WTC11 (cell line): ENCODE measurements at regions not wholly inside any gene's neighbourhood (a gene's known extent, or its start where the extent isn't known, plus 50 kb on each side); places are given as distances from the start of the nearest gene placed in this dataset.

Experiments
- ATAC-seq: fragments of 200-7000 bp; cut with Tn5 transposase; 2 replicates; pipeline ENCODE4 v1.10.0; 2021; ENCODE audit warnings: mild to moderate bottlenecking, moderate library complexity
- CTCF ChIA-PET: fragments of 300-600 bp; sonication (Branson Sonifier 250); formaldehyde crosslinking; loops from one replicate; lab custom pipeline; 2021; ENCODE audit warnings: antibody characterized with exemption; lab: Charles Lee
- POLR2A ChIA-PET: fragments of 350-600 bp; sonication (Branson Sonifier 250); formaldehyde crosslinking; loops from one replicate; lab custom pipeline; 2021; ENCODE audit warnings: antibody characterized with exemption; lab: Charles Lee
- DNase-seq: peaks from one replicate; pipeline ENCODE4 v3.0.0; 2021; ENCODE audit warnings: low spot score
- H3K27ac Mint-ChIP-seq: 2 replicates; pipeline ENCODE4 v1.8.0; 2021; ENCODE audit warnings: mixed read lengths
- H3K27me3 Mint-ChIP-seq: 2 replicates; pipeline ENCODE4 v1.8.0; 2021; ENCODE audit warnings: low read depth, mild to moderate bottlenecking, moderate library complexity, mixed read lengths
- H3K36me3 Mint-ChIP-seq: 2 replicates; pipeline ENCODE4 v1.8.0; 2021; ENCODE audit warnings: mixed read lengths
- H3K4me1 Mint-ChIP-seq: 2 replicates; pipeline ENCODE4 v1.8.0; 2022; ENCODE audit warnings: mixed read lengths
- H3K4me3 Mint-ChIP-seq: 2 replicates; pipeline ENCODE4 v1.8.0; 2021; ENCODE audit warnings: mild to moderate bottlenecking, moderate library complexity, mixed read lengths
- H3K9me3 Mint-ChIP-seq: 2 replicates; pipeline ENCODE4 v1.8.0; 2021; ENCODE audit warnings: mixed read lengths
- AFF4 ChIP-seq: sonication (generic); formaldehyde crosslinking; IDR thresholded peaks from 2 replicates; pipeline ENCODE4 v1.8.1; 2023; ENCODE audit warnings: mild to moderate bottlenecking, missing genetic modification reagents, borderline replicate concordance
- ATF1 ChIP-seq: sonication (generic); formaldehyde crosslinking; IDR thresholded peaks from 2 replicates; pipeline ENCODE4 v1.8.1; 2023; ENCODE audit warnings: mild to moderate bottlenecking, moderate library complexity, missing genetic modification reagents
- EMX1 ChIP-seq: fragments of 250-450 bp; sonication (Bioruptor Pico); IDR thresholded peaks from 2 replicates; pipeline ENCODE4 v1.8.0; 2021; ENCODE audit warnings: mild to moderate bottlenecking
- ETV6 ChIP-seq: sonication (generic); formaldehyde crosslinking; IDR thresholded peaks from 2 replicates; pipeline ENCODE4 v1.8.1; 2022; ENCODE audit warnings: mild to moderate bottlenecking, missing genetic modification reagents
- FOXK1 ChIP-seq: sonication (generic); formaldehyde crosslinking; IDR thresholded peaks from 2 replicates; pipeline ENCODE4 v1.8.0; 2022; ENCODE audit warnings: mild to moderate bottlenecking, moderate library complexity, missing genetic modification reagents
- FOXP4 ChIP-seq: sonication (generic); formaldehyde crosslinking; IDR thresholded peaks from 2 replicates; pipeline ENCODE4 v1.8.0; 2022; ENCODE audit warnings: mild to moderate bottlenecking, missing genetic modification reagents
- HMGXB4 ChIP-seq: sonication (generic); formaldehyde crosslinking; IDR thresholded peaks from 2 replicates; pipeline ENCODE4 v1.8.1; 2023; ENCODE audit warnings: mild to moderate bottlenecking, moderate library complexity, missing genetic modification reagents
- JAZF1 ChIP-seq: fragments of 250-450 bp; sonication (Bioruptor Pico); IDR thresholded peaks from 2 replicates; pipeline ENCODE4 v1.9.0; 2021; ENCODE audit warnings: moderate library complexity, mild to moderate bottlenecking, inconsistent platforms
- NFE2L1 ChIP-seq: sonication (generic); formaldehyde crosslinking; IDR thresholded peaks from 2 replicates; pipeline ENCODE4 v1.8.1; 2023; ENCODE audit warnings: missing genetic modification reagents
- PRRX2 ChIP-seq: fragments of 250-450 bp; sonication (Bioruptor Pico); IDR thresholded peaks from 2 replicates; pipeline ENCODE4 v1.8.0; 2021; ENCODE audit warnings: mild to moderate bottlenecking
- RELA ChIP-seq: sonication (generic); formaldehyde crosslinking; IDR thresholded peaks from 2 replicates; pipeline ENCODE4 v1.8.1; 2022; ENCODE audit warnings: missing genetic modification reagents, mild to moderate bottlenecking, borderline replicate concordance
- RORB ChIP-seq: fragments of 250-450 bp; sonication (Bioruptor Pico); IDR thresholded peaks from 2 replicates; pipeline ENCODE4 v1.9.0; 2021; ENCODE audit warnings: mild to moderate bottlenecking
- SP1 ChIP-seq: sonication (generic); formaldehyde crosslinking; conservative IDR thresholded peaks from 2 replicates; pipeline ENCODE4 v1.8.1; 2022; ENCODE audit warnings: missing genetic modification reagents
- STAT6 ChIP-seq: sonication (generic); formaldehyde crosslinking; conservative IDR thresholded peaks from 2 replicates; pipeline ENCODE4 v1.8.1; 2023; ENCODE audit warnings: mild to moderate bottlenecking, low read depth, missing genetic modification reagents, moderate library complexity
- ZBTB21 ChIP-seq: sonication (generic); formaldehyde crosslinking; IDR thresholded peaks from 2 replicates; pipeline ENCODE4 v1.8.1; 2023; ENCODE audit warnings: mild to moderate bottlenecking, missing genetic modification reagents, borderline replicate concordance
- ZNF138 ChIP-seq: sonication (generic); formaldehyde crosslinking; conservative IDR thresholded peaks from 2 replicates; pipeline ENCODE4 v1.8.1; 2022; ENCODE audit warnings: mild to moderate bottlenecking, moderate library complexity, missing genetic modification reagents
- ZNF219 ChIP-seq: sonication (generic); formaldehyde crosslinking; IDR thresholded peaks from 2 replicates; pipeline ENCODE4 v1.8.0; 2023; ENCODE audit warnings: missing genetic modification reagents, mild to moderate bottlenecking, borderline replicate concordance
- ZNF396 ChIP-seq: fragments of 250-450 bp; sonication (Bioruptor Pico); IDR thresholded peaks from 2 replicates; pipeline ENCODE4 v1.8.0; 2021; ENCODE audit warnings: mild to moderate bottlenecking, moderate library complexity, borderline replicate concordance
- ZNF423 ChIP-seq: fragments of 250-450 bp; sonication (Bioruptor Pico); IDR thresholded peaks from 2 replicates; pipeline ENCODE4 v2.1.2; 2022; ENCODE audit warnings: mild to moderate bottlenecking, moderate library complexity
- ZNF425 ChIP-seq: fragments of 250-450 bp; sonication (Bioruptor Pico); conservative IDR thresholded peaks from 2 replicates; pipeline ENCODE4 v1.9.0; 2021; ENCODE audit warnings: mild to moderate bottlenecking
- ZNF671 ChIP-seq: fragments of 250-450 bp; sonication (Bioruptor Pico); IDR thresholded peaks from 2 replicates; pipeline ENCODE4 v1.8.0; 2021; ENCODE audit warnings: mild to moderate bottlenecking
- ZSCAN18 ChIP-seq: fragments of 250-450 bp; sonication (Bioruptor Pico); IDR thresholded peaks from 2 replicates; pipeline ENCODE4 v2.1.2; 2022; ENCODE audit warnings: mild to moderate bottlenecking, moderate library complexity

GRCh38 chr16:73405851-73406250, 357.9 kb upstream of the ZFHX3 start:
- peaks cover 3% of the 10 kb centered on the region; the same call in 1 of the 2 replicates for H3K4me1 Mint-ChIP-seq
- H3K27ac Mint-ChIP-seq = no peak overlapping the region
- TF ChIP-seq ZNF396 (CRISPR knock-in tag) (no peak), ATF1 (no peak), SP1 (CRISPR knock-in tag) (no peak)
- no peak overlapping the region for H3K4me3 Mint-ChIP-seq
- ChIA-PET CTCF (no interaction called here), POLR2A (no interaction called here)
- H3K36me3 Mint-ChIP-seq = no peaks in the 10 kb centered on the region
- DNase-seq = no peak
- H3K27me3 Mint-ChIP-seq = no peaks in the 10 kb centered on the region
- no peak for ATAC-seq
- H3K9me3 Mint-ChIP-seq = no peaks in the 10 kb centered on the region

- ChIA-PET CTCF (no interaction called here), POLR2A (interaction anchor here (0.5 kb wide), 1 partner anchor 284 kb away, joined by 3 read pairs; no protein-coding TSS in a partner anchor)
- ATAC-seq = no peak
- H3K27ac Mint-ChIP-seq = no peak overlapping the region
- no peaks in the 10 kb centered on the region for H3K9me3 Mint-ChIP-seq
- no peaks in the 10 kb centered on the region for H3K36me3 Mint-ChIP-seq
- no peak overlapping the region for H3K4me3 Mint-ChIP-seq
- no peaks in the 10 kb centered on the region for H3K27me3 Mint-ChIP-seq
- DNase-seq = no peak
- H3K4me1 Mint-ChIP-seq = peaks cover 17% of the 10 kb centered on the region
- TF ChIP-seq RORB (CRISPR knock-in tag) (no peak), FOXK1 (CRISPR knock-in tag) (no peak), PRRX2 (no peak), AFF4 (CRISPR knock-in tag) (no peak), NFE2L1 (CRISPR knock-in tag) (no peak), ETV6 (CRISPR knock-in tag) (no peak), EMX1 (CRISPR knock-in tag) (no peak), STAT6 (no peak), RELA (no peak), ZSCAN18 (CRISPR knock-in tag) (no peak), ZNF423 (CRISPR knock-in tag) (no peak), HMGXB4 (CRISPR knock-in tag) (no peak), FOXP4 (CRISPR knock-in tag) (no peak), ZNF671 (no peak), ZBTB21 (no peak), JAZF1 (no peak), ZNF425 (CRISPR knock-in tag) (no peak), ZNF138 (CRISPR knock-in tag) (no peak), ZNF219 (CRISPR knock-in tag) (no peak)
Observed at GRCh38 chr16:73404001-73404400, 356.1 kb upstream of the ZFHX3 start.
